HUDEP-2 (cell line): ENCODE measurements at regions not wholly inside any gene's neighbourhood (a gene's known extent, or its start where the extent isn't known, plus 50 kb on each side); places are given as distances from the start of the nearest gene placed in this dataset.

Experiments used
- DNase-seq, 76 experiments: peaks; one replicate each; lab custom pipeline; 2025; ENCODE audit not compliant: unreplicated experiment in 76 of 76; lab: John Stamatoyannopoulos, UW

GRCh38 chr2:383888-384287, 96.0 kb upstream of the ALKAL2 start:
- no peak for DNase-seq

- DNase-seq, result no peak
Observed at GRCh38 chr2:383178-383577, 95.3 kb upstream of the ALKAL2 start.

GRCh38 chr2:382728-383022, 94.8 kb upstream of the ALKAL2 start:
- DNase-seq, result no peak

- no peak for DNase-seq
Observed at GRCh38 chr2:381941-382727, 94.2 kb upstream of the ALKAL2 start.

GRCh38 chr2:381181-381580, 93.3 kb upstream of the ALKAL2 start:
- DNase-seq, result no peak

GRCh38 chr2:380772-381171, 92.9 kb upstream of the ALKAL2 start:
- no peak for DNase-seq

GRCh38 chr2:380221-380620, 92.3 kb upstream of the ALKAL2 start:
- no peak for DNase-seq

- no peak for DNase-seq
Observed at GRCh38 chr2:379778-380177, 91.9 kb upstream of the ALKAL2 start.

- no peak for DNase-seq
Observed at GRCh38 chr2:378364-378763, 90.5 kb upstream of the ALKAL2 start.

- no peak for DNase-seq
Observed at GRCh38 chr2:377414-377813, 89.5 kb upstream of the ALKAL2 start.

- DNase-seq, result no peak
Observed at GRCh38 chr2:375956-376307, 88.0 kb upstream of the ALKAL2 start.

GRCh38 chr2:375270-375955, 87.5 kb upstream of the ALKAL2 start:
- DNase-seq, result no peak

- no peak for DNase-seq
Observed at GRCh38 chr2:368386-368785, 80.5 kb upstream of the ALKAL2 start.

GRCh38 chr2:367246-367645, 79.4 kb upstream of the ALKAL2 start:
- no peak for DNase-seq

- no peak for DNase-seq
Observed at GRCh38 chr2:366706-367105, 78.8 kb upstream of the ALKAL2 start.

GRCh38 chr2:365367-366275, 77.7 kb upstream of the ALKAL2 start:
- DNase-seq, result no peak

GRCh38 chr2:363824-364470, 76.1 kb upstream of the ALKAL2 start:
- no peak for DNase-seq

- no peak for DNase-seq
Observed at GRCh38 chr2:362924-363323, 75.0 kb upstream of the ALKAL2 start.

- no peak for DNase-seq
Observed at GRCh38 chr2:360124-360523, 72.2 kb upstream of the ALKAL2 start.

- no peak for DNase-seq
Observed at GRCh38 chr2:359047-359446, 71.2 kb upstream of the ALKAL2 start.

- no peak for DNase-seq
Observed at GRCh38 chr2:357811-358210, 69.9 kb upstream of the ALKAL2 start.
